Lower leg skin (tissue), 4 donors: ENCODE measurements at regions not wholly inside any gene's neighbourhood (a gene's known extent, or its start where the extent isn't known, plus 50 kb on each side); places are given as distances from the start of the nearest gene placed in this dataset.

Source experiments
- DNase-seq, 2 donors: peaks; one replicate each; pipeline ENCODE4 v3.0.0-alpha.2; 2019; ENCODE audit warnings: low spot score in 2 of 2
- H3K4me3 ChIP-seq: fragments of 200-600 bp; sonication (generic); 2 replicates; pipeline ENCODE4 v1.5.1; 2017; ENCODE audit warnings: mild to moderate bottlenecking, low read depth; ENCODE audit not compliant: poor library complexity, severe bottlenecking
- CTCF ChIP-seq, 3 donors: fragments of 450-650 bp; IDR thresholded peaks; one replicate each; pipeline ENCODE4 v1.5.1; 2016; ENCODE audit warnings: antibody characterized with exemption in 3 of 3, mild to moderate bottlenecking in 3 of 3, moderate library complexity in 2 of 3
- POLR2A ChIP-seq, 2 donors: fragments of 450-650 bp; IDR thresholded peaks; one replicate each; pipeline ENCODE4 v1.6.1; 2016 to 2017; ENCODE audit warnings: antibody characterized with exemption in 2 of 2, mild to moderate bottlenecking in 1 of 2, moderate library complexity in 1 of 2
- WGBS, 2 donors: methylation state at CpG; one replicate each; pipeline ENCODE4 v1.1.5; 2018; 5-methylcytosine and 5-hydroxymethylcytosine counted together
- intact Hi-C: fragments of 100-400 bp; cut with DNase I; formaldehyde crosslinking; loops from one replicate; pipeline ENCODE4 v1.15.0; 2023; ENCODE audit warnings: low total_unique reads

GRCh38 chrX:10750581-10750980 lies 130.2 kb upstream of the MID1 start:
- DNase-seq, result no peak
- intact Hi-C loops, result no loop called here
- H3K4me3 ChIP-seq, result no peak overlapping the region
- WGBS, 2 donors, result 77 to 93% methylated on average over 7 of the region's 7 CpGs
- TF ChIP-seq CTCF (IDR thresholded peaks at IDR 0.05) (no peak), POLR2A (IDR thresholded peaks at IDR 0.05) (no peak)

- TF ChIP-seq POLR2A (IDR thresholded peaks at IDR 0.05) (no peak), CTCF (IDR thresholded peaks at IDR 0.05) (no peak)
- no peak overlapping the region for H3K4me3 ChIP-seq
- intact Hi-C loops, result no loop called here
- WGBS, 2 donors, result 75 to 86% methylated on average over 3 of the region's 3 CpGs
- DNase-seq, result no peak
These were observed 132.7 kb upstream of the MID1 start for GRCh38 chrX:10753116-10753515.

- TF ChIP-seq CTCF (IDR thresholded peaks at IDR 0.05) (no peak), POLR2A (IDR thresholded peaks at IDR 0.05) (no peak)
- 85 to 94% methylated on average over 6 of the region's 6 CpGs for WGBS, 2 donors
- no peak overlapping the region for H3K4me3 ChIP-seq
- no peak for DNase-seq
- intact Hi-C loops, result no loop called here
These were observed 134.1 kb upstream of the MID1 start for GRCh38 chrX:10754445-10754844.

DNA sequence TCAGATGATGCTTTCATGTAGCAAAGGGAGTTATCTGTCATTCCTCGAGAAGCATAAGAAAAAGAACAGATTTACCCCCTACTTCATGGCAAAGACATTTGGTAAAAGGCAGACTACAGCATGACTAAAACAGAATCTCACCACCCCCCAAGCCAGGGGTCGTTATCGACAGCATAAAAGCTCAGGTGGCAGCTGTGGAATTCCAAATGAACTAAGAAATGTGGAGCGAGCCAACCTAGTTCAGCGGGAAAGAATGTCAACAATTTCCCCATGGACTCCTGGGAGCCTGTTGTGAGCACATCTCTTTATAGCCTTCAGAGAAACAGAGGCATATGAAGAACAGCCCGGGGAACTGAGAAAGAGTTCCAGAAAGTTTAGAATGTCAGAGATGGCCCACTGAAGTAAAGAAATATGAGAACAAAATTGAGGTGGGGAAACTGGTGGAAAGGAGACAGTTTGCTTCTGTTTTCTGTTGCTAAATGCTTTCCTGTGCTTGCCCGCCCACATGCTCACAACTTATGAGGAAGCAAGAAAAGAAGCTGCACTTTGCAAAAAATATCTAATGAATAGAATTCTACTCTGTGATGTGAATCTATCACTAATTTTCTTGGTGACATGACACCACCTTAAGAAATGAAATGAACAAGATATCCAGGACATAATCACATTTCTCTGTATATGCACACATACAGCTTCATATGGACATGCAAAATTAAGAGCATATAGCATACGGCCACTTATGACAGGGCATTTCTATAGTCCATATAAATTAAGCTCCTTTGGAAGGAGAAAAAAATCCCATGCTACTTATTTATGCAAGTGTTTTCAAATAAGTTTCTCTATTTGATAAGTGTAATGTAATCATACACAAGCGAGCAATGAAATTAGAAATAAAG lies 135.3 kb upstream of the MID1 start:
- intact Hi-C loops, result no loop called here
- 30 to 36% methylated on average over 9 of the region's 9 CpGs for WGBS, 2 donors

GRCh38 chrX:10756441-10756840 lies 136.1 kb upstream of the MID1 start:
- no peak overlapping the region for H3K4me3 ChIP-seq
- WGBS, 2 donors, result 6 to 17% methylated on average over 3 of the region's 3 CpGs
- no peak for TF ChIP-seq POLR2A (IDR thresholded peaks at IDR 0.05)
- no peak for TF ChIP-seq CTCF (IDR thresholded peaks at IDR 0.05)
- intact Hi-C loops, result no loop called here
- no peak for DNase-seq

More for the DNA sequence above, 135.3 kb upstream of the MID1 start:
- H3K4me3 ChIP-seq, result no peak overlapping the region
- no peak for TF ChIP-seq CTCF (IDR thresholded peaks at IDR 0.05)
- TF ChIP-seq POLR2A (IDR thresholded peaks at IDR 0.05), result no peak
- DNase-seq, result no peak
